CD8-positive, alpha-beta memory T cell (primary cell): ENCODE measurements at regions not wholly inside any gene's neighbourhood (a gene's known extent, or its start where the extent isn't known, plus 50 kb on each side); places are given as distances from the start of the nearest gene placed in this dataset.

Experiments
- CTCF ChIA-PET: fragments of 350-600 bp; sonication (Branson Sonifier 250); formaldehyde crosslinking; loops from one replicate; lab custom pipeline; 2021; ENCODE audit warnings: antibody characterized with exemption; lab: Charles Lee
- POLR2A ChIA-PET: fragments of 350-600 bp; sonication (Branson Sonifier 250); formaldehyde crosslinking; loops from one replicate; lab custom pipeline; 2021; ENCODE audit warnings: antibody characterized with exemption; lab: Charles Lee
- DNase-seq, 5 donors: peaks; one replicate each; pipeline versions ENCODE4 v3.0.0 to v3.0.0-alpha.2; 2020 to 2022; ENCODE audit warnings: mixed read lengths in 1 of 5
- H3K27ac ChIP-seq: one replicate; pipeline ENCODE4 v1.7.0; 2013; ENCODE audit warnings: low read depth, mild to moderate bottlenecking, low read length, moderate library complexity
- H3K27me3 ChIP-seq: 2 replicates; pipeline ENCODE4 v1.7.0; 2013; ENCODE audit warnings: low read length, mild to moderate bottlenecking; ENCODE audit not compliant: insufficient read depth, poor library complexity, severe bottlenecking
- H3K36me3 ChIP-seq: 2 replicates; pipeline ENCODE4 v1.7.0; 2013; ENCODE audit warnings: mild to moderate bottlenecking, low read length, moderate library complexity; ENCODE audit not compliant: insufficient read depth
- H3K4me1 ChIP-seq: 2 replicates; pipeline ENCODE4 v1.7.0; 2013; ENCODE audit warnings: mild to moderate bottlenecking, low read length, moderate library complexity; ENCODE audit not compliant: insufficient read depth
- H3K4me3 ChIP-seq: 2 replicates; pipeline ENCODE4 v1.7.0; 2013; ENCODE audit warnings: mild to moderate bottlenecking, low read length
- H3K9me3 ChIP-seq: 2 replicates; pipeline ENCODE4 v1.7.0; 2013; ENCODE audit warnings: mild to moderate bottlenecking, low read length
- H3K27ac Mint-ChIP-seq, 8 donors: one replicate each; pipeline ENCODE4 v1.8.0; 2020 to 2021; ENCODE audit warnings: mixed read lengths in 8 of 8, mild to moderate bottlenecking in 6 of 8, inconsistent platforms in 3 of 8, moderate library complexity in 3 of 8
- H3K27me3 Mint-ChIP-seq, 2 donors: one replicate each; pipeline ENCODE4 v1.8.0; 2020 to 2021; ENCODE audit warnings: mixed read lengths in 2 of 2, mild to moderate bottlenecking in 1 of 2, moderate library complexity in 1 of 2
- H3K36me3 Mint-ChIP-seq, 3 donors: one replicate each; pipeline ENCODE4 v1.8.0; 2020 to 2021; ENCODE audit warnings: mixed read lengths in 3 of 3, inconsistent platforms in 1 of 3, mild to moderate bottlenecking in 1 of 3
- H3K4me1 Mint-ChIP-seq, 3 donors: one replicate each; pipeline ENCODE4 v1.8.0; 2020 to 2021; ENCODE audit warnings: mixed read lengths in 3 of 3, inconsistent platforms in 1 of 3, mild to moderate bottlenecking in 1 of 3
- H3K4me3 Mint-ChIP-seq, 7 donors: one replicate each; pipeline ENCODE4 v1.8.0; 2020 to 2021; ENCODE audit warnings: mixed read lengths in 7 of 7, mild to moderate bottlenecking in 6 of 7, moderate library complexity in 4 of 7, inconsistent platforms in 2 of 7
- H3K9me3 Mint-ChIP-seq, 5 donors: one replicate each; pipeline ENCODE4 v1.8.0; 2020 to 2022; ENCODE audit warnings: mixed read lengths in 5 of 5, mild to moderate bottlenecking in 3 of 5, moderate library complexity in 2 of 5, inconsistent platforms in 1 of 5

GRCh38 chr9:99457981-99458380 lies 235.9 kb downstream of the SEC61B start:
- no peaks in the 10 kb centered on the region for H3K4me1 Mint-ChIP-seq
- H3K9me3 ChIP-seq = no peaks in the 10 kb centered on the region
- H3K27me3 Mint-ChIP-seq = peaks cover 9 to 25% of the 10 kb centered on the region in 2 donors
- ChIA-PET CTCF (no interaction called here), POLR2A (no interaction called here)
- no peak overlapping the region for H3K4me3 ChIP-seq
- no peaks in the 10 kb centered on the region for H3K4me1 ChIP-seq
- H3K27ac Mint-ChIP-seq = no peak overlapping the region
- H3K36me3 Mint-ChIP-seq = no peaks in the 10 kb centered on the region
- no peak for DNase-seq
- no peak overlapping the region for H3K27ac ChIP-seq
- no peaks in the 10 kb centered on the region for H3K27me3 ChIP-seq
- H3K36me3 ChIP-seq = no peaks in the 10 kb centered on the region
- H3K9me3 Mint-ChIP-seq = no peaks in the 10 kb centered on the region
- H3K4me3 Mint-ChIP-seq = no peak overlapping the region

- Histone ChIP-seq H3K9me3 (no peaks in the 10 kb centered on the region), H3K36me3 (no peaks in the 10 kb centered on the region), H3K4me1 (no peaks in the 10 kb centered on the region), H3K27me3 (no peaks in the 10 kb centered on the region), H3K4me3 (no peak overlapping the region), H3K27ac (no peak overlapping the region)
- POLR2A ChIA-PET = no interaction called here
- H3K27ac Mint-ChIP-seq = no peak overlapping the region
- H3K36me3 Mint-ChIP-seq = no peaks in the 10 kb centered on the region
- DNase-seq = no peak
- H3K4me1 Mint-ChIP-seq = no peaks in the 10 kb centered on the region
- no peak overlapping the region for H3K4me3 Mint-ChIP-seq
- H3K27me3 Mint-ChIP-seq = peaks cover 6 to 16% of the 10 kb centered on the region in 2 donors
- CTCF ChIA-PET = no interaction called here
- H3K9me3 Mint-ChIP-seq = no peaks in the 10 kb centered on the region
Measured at GRCh38 chr9:99459919-99460318, 237.8 kb downstream of the SEC61B start.

DNA sequence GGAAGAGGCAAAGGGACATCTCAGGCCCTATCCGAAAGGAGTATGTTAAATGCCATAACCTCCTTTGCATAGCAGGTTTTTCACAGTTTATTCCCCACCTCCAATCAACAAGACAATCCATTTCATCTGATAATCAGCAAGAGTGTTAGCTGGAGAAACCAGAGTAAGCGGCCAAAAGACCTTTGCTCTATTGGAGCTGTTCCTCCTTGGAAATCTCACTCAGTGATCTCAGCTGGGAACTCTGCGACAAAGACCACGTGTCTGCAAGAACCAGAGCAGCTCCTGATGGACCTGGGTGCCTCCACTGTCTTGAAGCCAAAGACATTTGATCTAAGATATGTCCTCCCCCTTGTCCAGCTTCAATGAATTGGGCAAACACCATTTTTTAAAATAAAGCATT lies 241.0 kb downstream of the SEC61B start:
- H3K4me3 Mint-ChIP-seq = no peak overlapping the region
- no peaks in the 10 kb centered on the region for H3K36me3 ChIP-seq
- no peak overlapping the region for H3K27ac Mint-ChIP-seq
- ChIA-PET POLR2A (no interaction called here), CTCF (no interaction called here)
- DNase-seq = no peak
- H3K27me3 Mint-ChIP-seq = peaks cover 3 to 7% of the 10 kb centered on the region in 2 donors
- no peaks in the 10 kb centered on the region for H3K36me3 Mint-ChIP-seq
- no peaks in the 10 kb centered on the region for H3K4me1 Mint-ChIP-seq
- no peak overlapping the region for H3K4me3 ChIP-seq
- H3K27me3 ChIP-seq = no peaks in the 10 kb centered on the region
- H3K9me3 Mint-ChIP-seq = no peaks in the 10 kb centered on the region
- H3K9me3 ChIP-seq = no peaks in the 10 kb centered on the region
- no peak overlapping the region for H3K27ac ChIP-seq
- no peaks in the 10 kb centered on the region for H3K4me1 ChIP-seq

DNA sequence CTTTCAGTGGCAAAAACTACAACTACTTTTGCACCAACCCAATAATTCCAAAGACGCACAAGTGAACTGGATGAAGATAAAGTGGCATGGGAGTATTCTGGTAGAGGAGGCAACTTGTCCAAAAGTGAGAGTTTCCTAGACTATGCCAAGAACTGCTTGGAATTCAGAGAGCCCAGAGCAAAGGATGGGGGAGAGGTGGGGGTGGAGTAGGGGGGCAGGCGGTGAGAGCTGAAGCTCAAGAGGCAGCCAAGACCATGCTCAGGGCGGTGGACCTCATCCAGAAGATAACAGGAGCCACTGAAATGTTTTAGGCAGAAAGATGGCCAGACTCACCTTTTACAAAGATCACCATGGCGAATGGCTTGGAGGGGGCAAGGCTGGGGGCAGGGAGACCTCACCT lies 242.5 kb downstream of the SEC61B start:
- Histone ChIP-seq H3K4me3 (no peak overlapping the region), H3K36me3 (no peaks in the 10 kb centered on the region), H3K4me1 (no peaks in the 10 kb centered on the region), H3K9me3 (no peaks in the 10 kb centered on the region), H3K27ac (no peak overlapping the region), H3K27me3 (no peaks in the 10 kb centered on the region)
- POLR2A ChIA-PET = no interaction called here
- DNase-seq = no peak
- Mint-ChIP-seq H3K27me3 (peaks cover 3 to 14% of the 10 kb centered on the region in 2 donors), H3K36me3 (no peaks in the 10 kb centered on the region), H3K4me3 (no peak overlapping the region), H3K9me3 (peaks cover 0 to 4% (median 0%) of the 10 kb centered on the region in 5 donors), H3K27ac (no peak overlapping the region), H3K4me1 (no peaks in the 10 kb centered on the region)
- CTCF ChIA-PET = no interaction called here

GRCh38 chr9:99465231-99465907 lies 243.3 kb downstream of the SEC61B start:
- no peaks in the 10 kb centered on the region for H3K9me3 ChIP-seq
- Mint-ChIP-seq H3K36me3 (no peaks in the 10 kb centered on the region), H3K27me3 (peaks cover 3 to 12% of the 10 kb centered on the region in 2 donors), H3K27ac (no peak overlapping the region), H3K4me1 (no peaks in the 10 kb centered on the region), H3K4me3 (no peak overlapping the region), H3K9me3 (peaks cover 0 to 4% (median 0%) of the 10 kb centered on the region in 5 donors)
- ChIA-PET POLR2A (no interaction called here), CTCF (no interaction called here)
- no peak for DNase-seq
- H3K27me3 ChIP-seq = no peaks in the 10 kb centered on the region
- no peak overlapping the region for H3K27ac ChIP-seq
- H3K36me3 ChIP-seq = no peaks in the 10 kb centered on the region
- H3K4me1 ChIP-seq = no peaks in the 10 kb centered on the region
- H3K4me3 ChIP-seq = no peak overlapping the region

- peaks cover 3 to 14% of the 10 kb centered on the region in 2 donors for H3K27me3 Mint-ChIP-seq
- Histone ChIP-seq H3K27me3 (no peaks in the 10 kb centered on the region), H3K4me3 (no peak overlapping the region), H3K9me3 (no peaks in the 10 kb centered on the region), H3K27ac (no peak overlapping the region), H3K36me3 (no peaks in the 10 kb centered on the region), H3K4me1 (no peaks in the 10 kb centered on the region)
- H3K4me3 Mint-ChIP-seq = no peak overlapping the region
- no peak overlapping the region for H3K27ac Mint-ChIP-seq
- H3K9me3 Mint-ChIP-seq = peaks cover 0 to 4% (median 0%) of the 10 kb centered on the region in 5 donors
- no peak for DNase-seq
- ChIA-PET CTCF (no interaction called here), POLR2A (no interaction called here)
- no peaks in the 10 kb centered on the region for H3K36me3 Mint-ChIP-seq
- no peaks in the 10 kb centered on the region for H3K4me1 Mint-ChIP-seq
Measured at GRCh38 chr9:99466104-99466503, 244.0 kb downstream of the SEC61B start.

- peaks cover 3 to 20% of the 10 kb centered on the region in 2 donors for H3K27me3 Mint-ChIP-seq
- H3K9me3 Mint-ChIP-seq = peaks cover 0 to 4% (median 0%) of the 10 kb centered on the region in 5 donors
- ChIA-PET CTCF (no interaction called here), POLR2A (no interaction called here)
- no peaks in the 10 kb centered on the region for H3K4me1 Mint-ChIP-seq
- H3K4me1 ChIP-seq = no peaks in the 10 kb centered on the region
- no peak overlapping the region for H3K4me3 Mint-ChIP-seq
- H3K27ac ChIP-seq = no peak overlapping the region
- no peaks in the 10 kb centered on the region for H3K9me3 ChIP-seq
- H3K27me3 ChIP-seq = no peaks in the 10 kb centered on the region
- H3K36me3 Mint-ChIP-seq = no peaks in the 10 kb centered on the region
- H3K36me3 ChIP-seq = no peaks in the 10 kb centered on the region
- H3K27ac Mint-ChIP-seq = no peak overlapping the region
- no peak overlapping the region for H3K4me3 ChIP-seq
- no peak for DNase-seq
Measured at GRCh38 chr9:99466781-99467180, 244.7 kb downstream of the SEC61B start.

- Histone ChIP-seq H3K4me1 (no peaks in the 10 kb centered on the region), H3K9me3 (no peaks in the 10 kb centered on the region), H3K36me3 (no peaks in the 10 kb centered on the region), H3K4me3 (no peak overlapping the region), H3K27me3 (no peaks in the 10 kb centered on the region), H3K27ac (no peak overlapping the region)
- POLR2A ChIA-PET = no interaction called here
- no peak for DNase-seq
- Mint-ChIP-seq H3K27ac (no peak overlapping the region), H3K36me3 (no peaks in the 10 kb centered on the region), H3K4me1 (no peaks in the 10 kb centered on the region), H3K4me3 (no peak overlapping the region), H3K27me3 (peaks cover 3 to 34% of the 10 kb centered on the region in 2 donors), H3K9me3 (peaks cover 0 to 4% (median 0%) of the 10 kb centered on the region in 5 donors)
- CTCF ChIA-PET = no interaction called here
Measured at GRCh38 chr9:99471033-99471432, 249.0 kb downstream of the SEC61B start.
